ENCODE measurements at regions not wholly inside any gene's neighbourhood (a gene's known extent, or its start where the extent isn't known, plus 50 kb on each side); places are given as distances from the start of the nearest gene placed in this dataset.

GRCh38 chr7:25626451-25627131 lies 398.3 kb upstream of the NPVF start:
- TF ChIP-seq POLR2A (IDR thresholded peaks at IDR 0.05) (no peak), CTCF (IDR thresholded peaks at IDR 0.05) (no peak)
